ENCODE measurements at regions not wholly inside any gene's neighbourhood (a gene's known extent, or its start where the extent isn't known, plus 50 kb on each side); places are given as distances from the start of the nearest gene placed in this dataset.
"Not testable (repeated sequence)": the region's sequence is repeated elsewhere in the genome, so short reads cannot be mapped to it uniquely, and the experiment has no call there.

DNA sequence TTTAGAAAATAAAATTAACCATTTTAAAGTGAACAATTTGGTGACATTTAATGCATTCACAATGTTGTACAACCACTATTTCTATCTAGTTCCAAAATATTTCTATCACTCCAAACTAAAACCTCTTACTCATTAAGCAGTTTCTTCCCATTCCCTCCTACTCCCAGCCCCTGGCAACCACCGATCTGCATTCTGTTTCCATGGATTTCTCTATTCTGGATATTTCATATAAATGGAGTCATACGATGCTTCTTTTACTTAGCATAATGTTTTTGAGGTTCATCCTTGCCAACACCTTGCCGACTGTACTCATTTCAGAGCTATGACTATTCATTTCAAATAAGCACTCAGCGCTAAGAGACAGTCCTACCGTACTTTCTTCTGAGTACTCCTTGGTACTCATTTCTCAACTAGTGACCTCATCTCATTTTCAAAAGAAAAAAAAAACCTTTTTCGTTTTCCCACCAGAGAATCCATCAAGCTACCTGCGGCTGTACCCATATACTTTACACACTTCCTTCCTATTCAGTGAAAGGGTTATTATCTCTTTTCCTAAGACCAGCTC, 259.2 kb downstream of the UTRN start:
- DNase-seq: no peak

DNA sequence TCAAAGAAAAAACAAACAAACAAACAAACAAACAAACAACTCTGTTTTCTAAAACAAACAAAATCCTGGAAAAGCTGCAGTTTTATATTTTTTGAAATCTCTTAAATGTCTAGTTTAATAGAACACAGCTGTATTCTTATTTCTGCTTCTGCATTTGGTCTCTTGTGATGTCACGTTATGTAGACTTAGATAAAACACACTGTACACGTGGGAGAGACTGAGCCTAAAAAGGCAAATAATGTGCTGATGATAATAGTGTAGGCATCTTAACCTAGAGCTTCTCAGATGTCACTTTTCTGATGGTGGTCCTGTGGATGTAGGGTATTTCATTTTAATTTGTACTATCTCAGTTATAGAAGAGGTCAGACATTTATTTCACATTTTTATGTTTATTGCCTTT, 261.7 kb downstream of the UTRN start:
- no peak for DNase-seq

GRCh38 chr6:144547409-144547808, 262.3 kb downstream of the UTRN start:
- no peak for DNase-seq

DNA sequence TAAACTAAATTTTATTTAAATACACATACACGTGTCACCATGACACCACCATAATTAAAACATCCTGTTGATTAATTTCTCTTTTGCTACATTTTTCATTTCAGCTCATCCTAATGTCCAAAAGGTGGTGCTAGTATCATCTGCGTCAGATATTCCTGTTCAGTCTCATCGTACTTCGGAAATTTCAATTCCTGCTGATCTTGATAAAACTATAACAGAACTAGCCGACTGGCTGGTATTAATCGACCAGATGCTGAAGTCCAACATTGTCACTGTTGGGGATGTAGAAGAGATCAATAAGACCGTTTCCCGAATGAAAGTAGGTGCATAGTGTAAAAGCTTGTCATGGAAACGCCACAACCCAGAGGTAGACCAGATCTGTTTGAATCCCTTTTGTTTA, 263.4 kb downstream of the UTRN start:
- DNase-seq: no peak

DNA sequence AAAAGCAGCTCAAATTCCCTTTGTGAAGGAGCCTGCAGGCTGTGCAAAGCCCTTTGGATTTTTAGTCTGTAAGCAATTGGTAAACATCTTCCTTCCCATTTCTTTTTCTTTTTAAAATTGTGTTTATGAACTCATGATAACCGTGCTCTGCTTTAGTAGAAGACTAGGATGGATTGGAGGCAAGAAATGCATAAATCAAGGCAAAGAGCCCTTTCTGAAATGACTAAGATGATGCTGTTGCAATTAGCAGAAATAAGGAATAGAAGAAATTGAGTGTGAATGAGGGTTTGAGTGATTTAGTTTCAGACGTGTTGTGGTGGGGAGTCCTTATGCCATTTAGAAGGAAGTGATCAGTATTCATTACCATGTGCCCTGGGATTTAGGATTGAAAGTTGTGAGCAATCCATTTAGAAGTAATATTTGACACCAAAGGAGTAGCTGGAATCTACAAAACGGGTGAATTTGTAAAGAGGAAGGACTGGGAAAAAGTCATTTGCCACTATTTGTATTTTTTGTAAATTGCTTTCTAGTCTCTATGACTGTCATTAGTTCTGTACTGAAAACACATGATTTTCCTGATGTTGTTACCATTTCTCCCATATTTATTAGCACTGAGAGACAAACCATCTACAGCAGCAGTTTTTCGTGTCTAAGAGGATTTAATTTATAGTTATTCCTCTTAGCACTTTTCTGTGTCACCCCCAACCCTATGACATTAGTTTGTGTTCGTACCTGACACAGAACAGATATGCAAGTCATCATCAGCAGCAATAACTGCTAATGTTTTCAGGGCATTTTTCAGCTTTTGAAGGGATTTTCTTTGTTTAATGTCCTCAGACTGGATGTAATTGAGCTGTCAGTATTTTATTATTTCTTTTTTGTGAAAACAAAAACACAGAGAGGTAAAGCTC, 265.0 kb downstream of the UTRN start:
- DNase-seq: no peak

DNA sequence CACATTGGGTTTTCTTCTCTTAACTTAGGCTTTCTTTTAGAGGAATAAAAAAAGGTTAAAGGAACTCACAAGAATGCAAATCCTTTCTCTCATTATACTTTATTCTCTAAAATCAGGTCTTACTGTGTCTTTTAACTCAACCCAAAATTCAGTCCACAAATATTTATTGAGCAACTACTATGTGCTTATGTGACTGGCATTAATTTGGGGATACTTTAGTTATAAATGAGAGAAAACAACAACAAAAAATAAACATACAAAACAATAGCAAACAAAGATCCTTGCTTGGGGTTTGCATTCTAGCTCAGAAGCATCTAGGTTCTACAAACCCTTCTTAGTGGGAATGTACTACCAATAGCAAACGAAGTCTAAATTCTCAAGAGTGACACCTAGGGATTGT, 266.2 kb downstream of the UTRN start:
- no peak for DNase-seq

DNA sequence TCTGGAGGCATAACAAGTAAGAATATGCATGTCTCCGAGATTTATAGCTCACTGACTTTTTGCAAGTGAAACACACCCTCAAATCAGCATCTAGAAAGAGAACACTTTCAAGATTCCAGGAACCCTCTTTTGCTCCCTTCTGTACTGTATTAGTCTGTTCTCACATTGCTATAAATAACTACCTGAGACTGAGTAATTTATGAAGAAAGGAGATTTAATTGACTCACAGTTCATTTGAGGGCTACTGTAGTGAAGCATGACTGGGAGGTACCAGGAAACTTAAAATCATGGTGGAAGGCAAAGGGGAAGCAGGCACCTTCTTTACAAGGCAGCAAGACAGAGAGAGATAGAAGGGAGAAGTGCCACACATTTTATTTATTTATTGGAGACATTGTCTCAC, 269.9 kb downstream of the UTRN start:
- no peak for DNase-seq

DNA sequence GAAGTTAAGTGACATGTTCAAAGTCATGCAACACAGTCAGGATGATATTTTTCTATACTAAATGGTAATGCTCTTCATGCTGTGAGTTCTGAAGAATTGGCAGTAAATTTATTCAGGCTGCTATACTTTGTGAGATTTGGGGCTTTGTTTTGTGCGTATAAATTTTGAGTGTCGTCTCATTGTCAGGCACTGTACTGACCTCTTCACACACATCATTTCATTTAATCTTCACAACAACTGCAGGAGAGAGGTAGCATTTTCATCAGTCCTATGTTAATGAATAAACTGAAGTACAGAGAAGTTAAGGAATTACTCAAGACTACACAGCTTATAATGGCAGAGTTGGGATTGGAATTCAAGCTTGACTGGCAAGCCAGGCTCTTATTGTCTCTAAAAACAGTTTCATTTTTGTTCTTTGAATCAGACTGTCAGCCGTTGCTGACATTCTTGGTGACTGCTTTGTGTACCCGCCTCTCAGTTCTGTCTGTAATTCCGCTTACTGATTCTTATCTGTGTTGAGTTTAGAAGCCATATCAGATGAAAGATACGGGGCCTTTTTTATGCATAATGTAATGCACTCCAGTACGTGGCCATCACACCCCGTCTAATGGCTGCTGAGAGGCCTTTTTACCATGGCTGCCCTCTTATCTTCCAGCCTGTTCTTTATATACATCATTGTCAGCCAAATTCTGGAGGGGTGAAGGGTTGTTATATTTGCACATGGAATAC, 274.9 kb downstream of the UTRN start:
- no peak for DNase-seq

GRCh38 chr6:144561455-144562043, 276.4 kb downstream of the UTRN start:
- no peak for DNase-seq

GRCh38 chr6:144564202-144564601, 279.1 kb downstream of the UTRN start:
- no peak for DNase-seq

- DNase-seq: no peak
Measured at GRCh38 chr6:144566868-144567615, 281.9 kb downstream of the UTRN start.

DNA sequence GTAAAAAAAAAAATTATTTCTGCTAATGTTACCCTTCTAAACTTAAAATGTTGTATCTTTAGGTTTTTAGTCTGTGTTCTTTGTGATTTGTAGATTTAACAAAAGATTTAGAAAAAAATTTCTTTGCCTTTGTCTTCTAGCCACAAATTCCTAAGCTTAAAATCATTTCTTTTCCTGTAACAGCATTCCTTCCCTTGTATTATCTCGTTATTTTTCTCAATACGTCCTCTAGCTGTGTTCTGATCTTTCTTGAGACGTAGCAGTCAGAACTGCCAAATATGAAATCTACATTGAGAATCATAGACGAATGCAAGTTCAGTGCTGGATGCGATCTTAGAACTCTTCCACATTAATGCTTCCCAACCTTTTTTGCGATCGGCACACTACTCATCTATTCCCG, 283.1 kb downstream of the UTRN start:
- no peak for DNase-seq

DNA sequence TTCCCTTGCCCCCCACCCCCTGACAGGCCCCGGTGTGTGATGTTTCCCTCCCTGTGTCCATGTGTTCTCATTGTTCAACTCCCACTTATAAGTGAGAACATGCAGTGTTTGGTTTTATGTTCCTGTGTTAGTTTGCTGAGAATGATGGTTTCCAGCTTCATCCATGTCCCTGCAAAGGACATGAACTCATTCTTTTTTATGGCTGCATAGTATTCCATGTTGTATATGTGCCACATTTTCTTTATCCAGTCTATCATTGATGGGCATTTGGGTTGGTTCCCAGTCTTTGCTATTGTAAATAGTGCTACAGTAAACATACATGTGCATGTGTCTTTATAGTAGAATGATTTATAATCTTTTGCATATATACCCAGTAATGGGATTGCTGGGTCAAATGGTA, 287.4 kb downstream of the UTRN start:
- DNase-seq: not testable (repeated sequence)

DNA sequence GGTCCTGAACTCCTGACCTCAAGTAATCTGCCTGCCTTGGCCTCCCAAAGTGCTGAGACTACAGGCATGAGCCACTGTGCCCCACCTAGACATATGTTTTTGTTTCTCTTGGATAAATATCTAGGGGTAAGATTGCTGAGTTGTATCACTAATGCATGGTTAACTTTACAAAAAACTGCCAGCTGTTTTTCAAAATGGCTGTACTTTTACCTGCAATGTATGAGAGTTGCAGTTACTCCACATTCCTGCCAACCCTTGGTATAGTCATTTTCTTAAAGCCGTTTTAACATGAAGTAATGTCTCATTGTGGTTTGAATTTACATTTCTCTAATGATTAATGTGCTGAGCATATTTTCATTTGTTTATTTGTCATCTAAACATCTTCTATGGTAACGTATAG, 289.7 kb downstream of the UTRN start:
- no peak for DNase-seq

DNA sequence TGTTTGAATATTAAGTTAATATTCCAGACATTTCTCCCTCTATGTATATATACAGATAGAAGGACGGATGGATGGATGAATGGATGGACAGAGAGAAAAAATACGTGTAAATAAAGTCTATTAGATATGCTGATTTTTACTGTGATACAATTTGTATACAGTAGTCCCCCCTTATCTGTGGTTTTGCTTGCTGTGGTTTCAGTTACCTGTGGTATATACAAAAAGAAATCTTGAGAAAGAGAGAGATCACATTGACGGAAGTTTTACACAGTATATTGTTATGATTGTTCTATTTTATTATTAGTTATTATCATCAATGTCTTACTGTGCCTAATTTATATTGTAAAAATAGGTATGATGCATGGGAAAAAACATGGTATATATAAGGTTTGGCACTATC, 290.2 kb downstream of the UTRN start:
- DNase-seq: no peak

- no peak for DNase-seq
Measured at GRCh38 chr6:144576871-144577270, 291.7 kb downstream of the UTRN start.

DNA sequence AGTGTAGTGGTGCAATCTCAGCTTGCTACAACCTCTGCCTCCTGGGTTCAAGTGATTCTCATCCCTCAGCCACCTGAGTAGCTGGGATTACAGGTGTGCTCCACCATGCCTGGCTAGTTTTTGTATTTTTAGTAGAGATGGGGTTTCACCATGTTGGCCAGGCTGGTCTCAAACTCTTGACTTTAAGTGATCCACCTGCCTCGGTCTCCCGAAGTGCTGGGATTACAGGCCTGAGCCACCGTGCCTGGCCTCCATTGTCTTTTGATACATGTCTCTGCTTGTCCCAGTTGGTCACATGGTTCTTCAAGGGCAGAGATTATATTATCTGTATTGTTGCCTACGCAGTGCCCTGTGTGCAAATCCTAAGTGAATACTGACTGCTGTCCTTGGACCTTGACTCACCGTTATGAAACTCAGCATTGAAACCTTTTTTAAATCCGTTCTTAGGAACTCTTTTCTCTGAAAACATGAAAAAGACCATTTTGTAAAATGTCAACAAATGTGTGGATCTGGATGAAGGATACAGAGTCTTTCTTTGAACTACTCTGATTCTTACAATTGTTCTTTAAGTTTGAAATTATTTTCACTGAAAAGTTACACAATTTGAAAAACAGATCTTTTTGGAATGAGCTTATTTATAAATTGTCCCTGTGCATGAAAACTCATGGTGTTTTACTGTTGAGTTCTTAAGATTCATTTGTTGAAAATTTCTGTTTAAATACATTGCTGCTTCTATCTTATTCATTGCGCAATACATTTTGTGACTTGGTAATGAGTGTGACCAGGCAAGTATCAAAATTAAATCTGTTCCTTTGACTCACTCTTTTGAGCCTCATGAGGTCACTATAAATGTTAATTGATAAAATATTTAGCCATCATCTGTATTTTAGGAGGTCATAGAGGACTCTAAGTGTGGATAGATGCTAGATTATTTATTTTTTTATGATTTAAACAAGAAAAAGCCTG, 293.5 kb downstream of the UTRN start:
- no peak for DNase-seq

GRCh38 chr6:144580039-144580438, 294.9 kb downstream of the UTRN start:
- DNase-seq: no peak

GRCh38 chr6:144580771-144581170, 295.6 kb downstream of the UTRN start:
- no peak for DNase-seq

- DNase-seq: no peak
Measured at GRCh38 chr6:144581812-144582537, 296.8 kb downstream of the UTRN start.
